Heart left ventricle (tissue), 13 donors: ENCODE measurements at regions not wholly inside any gene's neighbourhood (a gene's known extent, or its start where the extent isn't known, plus 50 kb on each side); places are given as distances from the start of the nearest gene placed in this dataset.

Source experiments
- POLR2A ChIP-seq, 2 donors: fragments of 450-650 bp; IDR thresholded peaks; one replicate each; pipeline ENCODE4 v1.6.1; 2017; ENCODE audit warnings: antibody characterized with exemption in 2 of 2, mild to moderate bottlenecking in 2 of 2, moderate library complexity in 2 of 2
- TF ChIP-seq, protein P1 (sequence below), 12 donors: fragments of 200-600 bp; sonication (generic) in 4 of 12; IDR thresholded peaks; one replicate each; pipeline versions ENCODE4 v1.5.0 to v1.8.0; 2018 to 2022; ENCODE audit warnings: antibody characterized with exemption in 12 of 12, mild to moderate bottlenecking in 5 of 12
- donor health status: ischemic (EF 13 %, LVEDD 7.1; RV severe dilation, severe dysfunction).
- donor health status: DM: no; HTN: yes; CAD: no.
- donor health status: DM: no; HTN: no; CAD: no.
- donor health status: ischemic (EF 25% LVEDD 6.9; RV normal size, moderate dysfunction).
- donor health status: ischemic (EF 25% LVEDD 5.7; RV mildly dilated, moderate dysfunction).
- donor health status: ischemic (EF 35%, LVEDD 5.7; RV mildly dilated, moderate dysfunction).
- donor health status: nonischemic (EF 11% LVEDD 7.7; RV severe dilation, severe dysfunction).
- donor health status: DM: yes; HTN: yes; CAD: no.
- donor health status: PGD.
- donor health status: ischemic (EF 29% LVEDD 5.4; RV normal size, mild dysfunction).
- donor health status: nonischemic (EF 23%, LVEDD 6.1; RV moderate dilation, normal function).

- TF ChIP-seq, protein P1, sequence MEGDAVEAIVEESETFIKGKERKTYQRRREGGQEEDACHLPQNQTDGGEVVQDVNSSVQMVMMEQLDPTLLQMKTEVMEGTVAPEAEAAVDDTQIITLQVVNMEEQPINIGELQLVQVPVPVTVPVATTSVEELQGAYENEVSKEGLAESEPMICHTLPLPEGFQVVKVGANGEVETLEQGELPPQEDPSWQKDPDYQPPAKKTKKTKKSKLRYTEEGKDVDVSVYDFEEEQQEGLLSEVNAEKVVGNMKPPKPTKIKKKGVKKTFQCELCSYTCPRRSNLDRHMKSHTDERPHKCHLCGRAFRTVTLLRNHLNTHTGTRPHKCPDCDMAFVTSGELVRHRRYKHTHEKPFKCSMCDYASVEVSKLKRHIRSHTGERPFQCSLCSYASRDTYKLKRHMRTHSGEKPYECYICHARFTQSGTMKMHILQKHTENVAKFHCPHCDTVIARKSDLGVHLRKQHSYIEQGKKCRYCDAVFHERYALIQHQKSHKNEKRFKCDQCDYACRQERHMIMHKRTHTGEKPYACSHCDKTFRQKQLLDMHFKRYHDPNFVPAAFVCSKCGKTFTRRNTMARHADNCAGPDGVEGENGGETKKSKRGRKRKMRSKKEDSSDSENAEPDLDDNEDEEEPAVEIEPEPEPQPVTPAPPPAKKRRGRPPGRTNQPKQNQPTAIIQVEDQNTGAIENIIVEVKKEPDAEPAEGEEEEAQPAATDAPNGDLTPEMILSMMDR (IDR thresholded peaks at IDR 0.05): no peak
- no peak for TF ChIP-seq POLR2A (IDR thresholded peaks at IDR 0.05)
Measured at GRCh38 chr1:9440261-9440660, 99.0 kb upstream of the SLC25A33 start.
